ENCODE measurements at regions not wholly inside any gene's neighbourhood (a gene's known extent, or its start where the extent isn't known, plus 50 kb on each side); places are given as distances from the start of the nearest gene placed in this dataset.

- no peaks in the 10 kb centered on the region for H3K27me3 ChIP-seq
- H3K36me3 ChIP-seq: no peaks in the 10 kb centered on the region
- TF ChIP-seq CTCF (IDR thresholded peaks at IDR 0.05) (no peak), POLR2A (IDR thresholded peaks at IDR 0.05) (no peak), EP300 (IDR thresholded peaks at IDR 0.05) (no peak)
- peaks cover 0 to 7% (median 0%) of the 10 kb centered on the region in 4 donors for H3K4me1 ChIP-seq
- H3K27ac ChIP-seq: no peak overlapping the region
- no peak overlapping the region for H3K4me3 ChIP-seq
- no peaks in the 10 kb centered on the region for H3K9me3 ChIP-seq
- DNase-seq (ENCODE audit: low spot score in 2 of 2): no peak
- 88 to 91% methylated on average over 3 of the region's 3 CpGs for WGBS, 2 donors
Measured at GRCh38 chr9:115804206-115804605, 349.4 kb upstream of the PAPPA start.

- TF ChIP-seq POLR2A (IDR thresholded peaks at IDR 0.05) (no peak), CTCF (IDR thresholded peaks at IDR 0.05) (no peak), EP300 (IDR thresholded peaks at IDR 0.05) (no peak)
- 39 to 46% methylated on average over 2 of the region's 2 CpGs for WGBS, 2 donors
Measured at GRCh38 chr9:115808108-115808507, 345.5 kb upstream of the PAPPA start.

GRCh38 chr9:115808695-115809094 lies 344.9 kb upstream of the PAPPA start:
- TF ChIP-seq CTCF (IDR thresholded peaks at IDR 0.05): no peak
- no peak for TF ChIP-seq EP300 (IDR thresholded peaks at IDR 0.05)
- no peak for TF ChIP-seq POLR2A (IDR thresholded peaks at IDR 0.05)
- H3K4me1 ChIP-seq: peaks cover 0 to 7% (median 0%) of the 10 kb centered on the region in 4 donors
- no peak overlapping the region for H3K4me3 ChIP-seq
- DNase-seq (ENCODE audit: low spot score in 2 of 2): no peak
- H3K27ac ChIP-seq: no peak overlapping the region
- 72 to 76% methylated on average over 5 of the region's 5 CpGs for whole genome bisulfite sequencing, 2 donors
- H3K27me3 ChIP-seq: no peaks in the 10 kb centered on the region
- no peaks in the 10 kb centered on the region for H3K36me3 ChIP-seq
- no peaks in the 10 kb centered on the region for H3K9me3 ChIP-seq

More at GRCh38 chr9:115808108-115808507, 345.5 kb upstream of the PAPPA start:
- H3K36me3 ChIP-seq: no peaks in the 10 kb centered on the region
- H3K27me3 ChIP-seq: no peaks in the 10 kb centered on the region
- H3K9me3 ChIP-seq: no peaks in the 10 kb centered on the region
- peaks cover 0 to 7% (median 0%) of the 10 kb centered on the region in 4 donors for H3K4me1 ChIP-seq
- H3K27ac ChIP-seq: no peak overlapping the region
- DNase-seq (ENCODE audit: low spot score in 2 of 2): no peak
- no peak overlapping the region for H3K4me3 ChIP-seq

- 67 to 68% methylated on average over 2 of the region's 2 CpGs for WGBS, 2 donors
- no peak overlapping the region for H3K4me3 ChIP-seq
- H3K27ac ChIP-seq: no peak overlapping the region
- TF ChIP-seq EP300 (IDR thresholded peaks at IDR 0.05) (no peak), CTCF (IDR thresholded peaks at IDR 0.05) (no peak)
- no peak for DNase-seq (ENCODE audit: low spot score in 2 of 2)
- no peaks in the 10 kb centered on the region for H3K9me3 ChIP-seq
- no peaks in the 10 kb centered on the region for H3K36me3 ChIP-seq
- no peaks in the 10 kb centered on the region for H3K27me3 ChIP-seq
- peaks cover 0 to 7% (median 0%) of the 10 kb centered on the region in 4 donors for H3K4me1 ChIP-seq
Measured at GRCh38 chr9:115810166-115810565, 343.4 kb upstream of the PAPPA start.

- no peak for DNase-seq (ENCODE audit: low spot score in 2 of 2)
- Histone ChIP-seq H3K27ac (no peak overlapping the region), H3K4me1 (no peaks in the 10 kb centered on the region), H3K4me3 (no peak overlapping the region), H3K9me3 (no peaks in the 10 kb centered on the region), H3K27me3 (no peaks in the 10 kb centered on the region), H3K36me3 (no peaks in the 10 kb centered on the region)
- 93 to 98% methylated on average over 1 of the region's 1 CpG for WGBS, 2 donors
- TF ChIP-seq CTCF (IDR thresholded peaks at IDR 0.05) (no peak), EP300 (IDR thresholded peaks at IDR 0.05) (no peak), POLR2A (IDR thresholded peaks at IDR 0.05) (no peak)
Measured at GRCh38 chr9:115814081-115814480, 339.5 kb upstream of the PAPPA start.

Data from tibial nerve (tissue), 4 donors.